Calu3 (cell line): ENCODE measurements at regions not wholly inside any gene's neighbourhood (a gene's known extent, or its start where the extent isn't known, plus 50 kb on each side); places are given as distances from the start of the nearest gene placed in this dataset.
"Not testable (repeated sequence)": the region's sequence is repeated elsewhere in the genome, so short reads cannot be mapped to it uniquely, and the experiment has no call there.

Source experiments
- BruUV-seq: library from RNA; stranded (reverse); fragments of 400-500 nt; replicated peaks from 2 replicates; lab custom pipeline; 2021; lab: Mats Ljungman, UMichigan
- CTCF ChIA-PET: fragments of 300-600 bp; sonication (Branson Sonifier 250); formaldehyde crosslinking; loops from one replicate; lab custom pipeline; 2022; ENCODE audit warnings: antibody characterized with exemption; lab: Charles Lee
- DNase-seq: peaks from one replicate; pipeline ENCODE4 v3.0.0; 2022
- H3K27ac Mint-ChIP-seq: one replicate; pipeline ENCODE4 v1.8.0; 2022; ENCODE audit warnings: mixed read lengths; ENCODE audit not compliant: unreplicated experiment
- H3K27me3 Mint-ChIP-seq: one replicate; pipeline ENCODE4 v1.8.0; 2022; ENCODE audit warnings: mixed read lengths; ENCODE audit not compliant: unreplicated experiment
- H3K36me3 Mint-ChIP-seq: one replicate; pipeline ENCODE4 v1.8.0; 2022; ENCODE audit warnings: mild to moderate bottlenecking, moderate library complexity, mixed read lengths; ENCODE audit not compliant: insufficient read depth, unreplicated experiment
- H3K4me1 Mint-ChIP-seq: one replicate; pipeline ENCODE4 v1.8.0; 2022; ENCODE audit warnings: mild to moderate bottlenecking, low read depth, mixed read lengths; ENCODE audit not compliant: unreplicated experiment
- H3K4me3 Mint-ChIP-seq: one replicate; pipeline ENCODE4 v1.8.0; 2022; ENCODE audit warnings: mild to moderate bottlenecking, low read depth, moderate library complexity, mixed read lengths; ENCODE audit not compliant: unreplicated experiment
- H3K9me3 Mint-ChIP-seq: one replicate; pipeline ENCODE4 v1.8.0; 2022; ENCODE audit warnings: low read depth, mixed read lengths; ENCODE audit not compliant: unreplicated experiment
- CTCF ChIP-seq: fragments of 200-600 bp; IDR thresholded peaks from one replicate; pipeline ENCODE4 v1.8.0; 2022; ENCODE audit warnings: antibody characterized with exemption; ENCODE audit not compliant: unreplicated experiment
- intact Hi-C: fragments of 100-400 bp; cut with micrococcal nuclease; formaldehyde crosslinking; loops from one replicate; pipeline ENCODE4 v1.10.0; 2022; ENCODE audit not compliant: unreplicated experiment

- peaks cover 27% of the 10 kb centered on the region for H3K27me3 Mint-ChIP-seq
Measured at GRCh38 chr22:35482974-35483373, 57.7 kb upstream of the RASD2 start.

GRCh38 chr22:35483730-35484129 lies 56.9 kb upstream of the RASD2 start:
- DNase-seq, result no peak
- no peak for TF ChIP-seq CTCF
- Mint-ChIP-seq H3K36me3 (no peaks in the 10 kb centered on the region), H3K4me1 (peaks cover 11% of the 10 kb centered on the region), H3K27ac (no peak overlapping the region), H3K9me3 (no peaks in the 10 kb centered on the region), H3K27me3 (peaks cover 33% of the 10 kb centered on the region), H3K4me3 (no peak overlapping the region)
- intact Hi-C loops, result no loop called here
- BruUV-seq, result no TSS peak
- CTCF ChIA-PET, result no interaction called here

More at GRCh38 chr22:35482974-35483373, 57.7 kb upstream of the RASD2 start:
- Mint-ChIP-seq H3K4me3 (no peak overlapping the region), H3K4me1 (peaks cover 15% of the 10 kb centered on the region), H3K9me3 (no peaks in the 10 kb centered on the region), H3K36me3 (peaks cover 4% of the 10 kb centered on the region), H3K27ac (no peak overlapping the region)
- intact Hi-C loops, result no loop called here
- no peak for TF ChIP-seq CTCF
- CTCF ChIA-PET, result no interaction called here
- no peak for DNase-seq
- BruUV-seq, result no TSS peak

GRCh38 chr22:35484651-35485556 lies 55.7 kb upstream of the RASD2 start:
- H3K9me3 Mint-ChIP-seq, result no peaks in the 10 kb centered on the region
- H3K27me3 Mint-ChIP-seq, result peaks cover 43% of the 10 kb centered on the region
- TF ChIP-seq CTCF, result no peak
- no TSS peak for BruUV-seq
- H3K4me3 Mint-ChIP-seq, result no peak overlapping the region
- H3K27ac Mint-ChIP-seq, result no peak overlapping the region
- H3K36me3 Mint-ChIP-seq, result no peaks in the 10 kb centered on the region
- intact Hi-C loops, result no loop called here
- DNase-seq, result no peak
- peaks cover 11% of the 10 kb centered on the region for H3K4me1 Mint-ChIP-seq
- CTCF ChIA-PET, result no interaction called here

GRCh38 chr22:35486116-35486631 lies 54.5 kb upstream of the RASD2 start:
- Mint-ChIP-seq H3K4me1 (peaks cover 6% of the 10 kb centered on the region), H3K27me3 (peaks cover 52% of the 10 kb centered on the region), H3K9me3 (no peaks in the 10 kb centered on the region), H3K27ac (no peak overlapping the region), H3K36me3 (no peaks in the 10 kb centered on the region), H3K4me3 (no peak overlapping the region)
- intact Hi-C loops, result no loop called here
- no peak for TF ChIP-seq CTCF
- CTCF ChIA-PET, result no interaction called here
- no TSS peak for BruUV-seq
- no peak for DNase-seq

GRCh38 chr22:35487623-35488022 lies 53.0 kb upstream of the RASD2 start:
- H3K4me1 Mint-ChIP-seq, intact Hi-C loops, DNase-seq, H3K4me3 Mint-ChIP-seq, H3K9me3 Mint-ChIP-seq, H3K27ac Mint-ChIP-seq, H3K36me3 Mint-ChIP-seq, BruUV-seq: not testable (repeated sequence)
- H3K27me3 Mint-ChIP-seq, result peaks cover 57% of the 10 kb centered on the region
- CTCF ChIA-PET, result interaction anchor here (0.6 kb wide), 1 partner anchor 338 kb away, joined by 3 read pairs; no protein-coding TSS in a partner anchor
